Limb (tissue), 2 donors: ENCODE measurements at regions not wholly inside any gene's neighbourhood (a gene's known extent, or its start where the extent isn't known, plus 50 kb on each side); places are given as distances from the start of the nearest gene placed in this dataset.
"Not testable (repeated sequence)": the region's sequence is repeated elsewhere in the genome, so short reads cannot be mapped to it uniquely, and the experiment has no call there.

Source experiments
- DNase-seq, 2 donors: peaks; one replicate each; pipeline ENCODE4 v3.0.0-alpha.2; 2016; ENCODE audit errors: extremely low spot score in 2 of 2

GRCh38 chr1:233435622-233436021 is 108.1 kb downstream of the MAP3K21 start:
- DNase-seq, result no peak

DNA sequence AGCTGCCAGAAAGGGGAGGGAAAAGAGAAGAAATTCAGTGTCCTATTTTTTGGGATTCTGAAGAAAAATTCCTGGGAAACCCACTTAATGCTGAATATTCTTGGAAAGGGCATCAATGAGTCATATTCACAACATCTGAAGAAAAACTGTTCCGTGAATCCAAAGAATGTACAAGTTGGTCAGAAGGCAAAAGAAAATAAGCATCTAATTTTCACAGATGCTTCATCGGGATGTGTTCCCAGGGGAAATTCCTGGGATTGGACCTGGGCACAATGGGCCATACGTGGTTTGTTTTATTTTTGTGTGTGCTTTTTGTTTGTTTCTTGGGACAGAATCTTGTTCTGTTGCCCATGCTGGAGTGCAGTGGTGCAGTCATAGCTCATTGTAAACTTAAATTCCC is 112.2 kb downstream of the MAP3K21 start:
- no peak for DNase-seq

- peak; percentile 51 to 80 for DNase-seq
Measured at GRCh38 chr1:233440951-233441401, 113.5 kb downstream of the MAP3K21 start.

- no peak for DNase-seq
Measured at GRCh38 chr1:233442026-233442780, 114.7 kb downstream of the MAP3K21 start.

DNA sequence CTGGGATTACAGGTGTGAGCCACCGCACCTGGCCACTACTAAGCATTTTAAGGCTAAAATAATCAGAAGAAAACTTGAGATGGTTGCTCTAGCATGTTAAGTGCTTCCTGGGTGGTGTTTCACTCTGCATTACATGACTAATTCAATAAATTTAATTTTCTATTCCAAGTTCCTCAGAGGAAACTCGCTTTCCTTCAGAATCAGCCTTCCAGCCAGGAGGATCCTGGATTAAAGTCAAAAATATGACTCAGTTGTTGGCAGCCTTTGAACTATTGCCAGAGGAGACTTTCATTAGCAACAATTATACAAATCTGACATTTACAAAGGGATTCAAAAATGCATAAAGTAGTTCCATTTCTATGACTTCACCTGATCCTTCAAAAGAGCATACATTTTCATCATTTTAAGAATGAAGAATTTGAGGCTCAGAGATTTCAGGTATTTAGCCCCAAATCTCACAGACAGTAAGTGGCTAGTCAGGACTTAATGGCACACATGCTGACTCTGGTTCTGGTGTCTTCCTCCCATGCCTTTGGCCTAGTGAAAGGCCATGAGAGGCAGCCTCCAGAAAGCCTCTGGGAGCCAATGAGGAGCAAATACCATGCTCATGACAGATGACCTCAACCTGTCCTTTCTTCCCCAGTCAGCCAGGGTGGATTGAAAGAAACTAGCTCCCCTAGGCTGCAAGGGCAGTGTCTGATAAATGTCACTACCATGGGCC is 115.7 kb downstream of the MAP3K21 start:
- DNase-seq, result no peak

DNA sequence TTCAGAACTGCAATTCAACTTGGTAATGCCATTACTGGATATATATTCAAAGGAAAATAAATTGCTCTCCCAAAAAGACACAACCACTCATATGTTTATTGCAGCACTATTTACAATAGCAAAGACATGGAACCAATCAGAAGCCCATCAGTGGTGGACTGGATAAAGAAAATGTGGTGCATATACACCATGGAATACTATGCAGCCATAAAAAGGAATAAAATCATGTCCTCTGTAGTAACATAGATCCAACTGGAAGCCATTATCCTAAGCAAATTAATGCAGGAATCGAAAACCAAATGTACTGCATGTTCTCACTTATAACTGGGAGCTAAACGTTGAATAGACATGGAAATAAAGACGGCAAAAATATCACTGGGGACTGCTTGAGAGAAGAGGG is 117.0 kb downstream of the MAP3K21 start:
- no peak for DNase-seq

DNA sequence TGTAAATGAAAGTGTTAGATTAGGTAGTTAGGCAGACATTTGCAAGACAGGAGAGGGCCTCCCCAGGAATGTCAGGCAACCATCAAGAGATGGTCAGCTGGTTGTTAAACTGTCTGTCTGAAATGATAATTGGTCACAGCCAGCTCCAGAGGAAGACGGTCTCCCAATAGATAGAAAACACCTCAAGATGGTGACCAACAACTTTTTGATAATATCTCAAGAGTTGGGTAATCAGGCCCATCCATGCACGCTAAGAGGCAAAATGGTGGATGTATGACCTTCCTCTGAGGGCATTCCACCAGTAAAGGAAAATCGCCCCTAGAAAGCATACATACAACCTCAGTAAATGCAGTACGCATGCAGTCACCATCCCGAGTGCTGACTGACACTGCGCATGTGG is 118.2 kb downstream of the MAP3K21 start:
- no peak for DNase-seq

DNA sequence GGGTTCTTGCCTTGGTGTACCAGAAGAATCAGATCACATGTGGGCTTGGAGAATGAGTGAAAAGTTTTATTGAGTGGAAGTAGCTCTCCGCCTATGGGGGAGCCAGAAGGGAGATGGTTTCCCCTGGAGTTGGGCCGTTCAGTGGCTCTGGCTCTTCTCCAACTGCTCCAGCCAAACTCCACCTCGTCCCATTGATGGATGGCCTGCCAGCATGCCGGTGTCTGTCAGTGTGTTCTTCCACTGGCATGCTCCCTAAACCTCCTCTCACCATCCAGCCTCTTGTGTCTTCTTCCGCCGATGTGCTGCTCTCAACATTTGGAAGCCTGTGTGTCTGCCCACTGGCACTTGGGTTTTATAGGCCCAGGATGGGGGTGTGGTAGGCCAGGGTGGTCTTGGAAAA is 119.4 kb downstream of the MAP3K21 start:
- DNase-seq, result no peak

- DNase-seq, result peak in 1 of 2 donors; percentile 48
Measured at GRCh38 chr1:233448109-233448689, 120.7 kb downstream of the MAP3K21 start.

- no peak for DNase-seq
Measured at GRCh38 chr1:233452724-233453123, 125.2 kb downstream of the MAP3K21 start.

DNA sequence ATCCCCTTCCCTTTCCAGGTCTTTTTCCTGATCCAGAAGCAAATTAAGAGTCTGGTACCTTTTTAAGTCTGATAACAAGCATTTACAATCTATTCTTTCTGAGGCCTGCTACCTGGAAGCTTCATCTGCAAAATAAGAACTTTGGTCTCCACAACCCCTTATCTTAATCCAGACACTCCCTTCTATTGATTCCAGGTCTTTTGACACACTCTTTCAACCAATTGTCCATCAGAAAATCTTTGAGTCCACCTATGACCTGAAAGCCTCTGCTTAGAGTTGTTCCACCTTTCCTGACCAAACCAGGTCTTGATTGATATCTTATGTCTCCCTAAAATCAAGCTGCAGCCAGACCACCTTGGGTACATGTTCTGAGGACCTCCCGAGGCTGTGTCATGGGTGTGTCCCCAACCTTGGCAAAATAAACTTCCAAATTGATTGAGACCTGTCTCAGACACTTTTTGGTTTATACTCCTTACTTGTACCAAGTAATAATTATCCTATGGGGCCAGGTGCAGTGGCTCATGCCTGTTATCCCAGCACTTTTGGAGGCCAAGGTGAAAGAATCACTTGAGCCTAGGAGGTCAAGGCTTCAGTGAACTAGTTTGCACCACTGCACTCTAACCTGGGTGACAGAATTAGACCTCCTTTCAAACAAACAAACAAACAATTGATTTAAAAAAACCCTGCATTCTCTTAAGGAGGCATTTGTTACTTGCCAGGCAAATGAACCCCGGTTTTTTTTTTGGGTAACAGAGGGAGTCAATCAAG is 126.1 kb downstream of the MAP3K21 start:
- no peak for DNase-seq

- DNase-seq, result no peak
Measured at GRCh38 chr1:233459470-233459945, 132.0 kb downstream of the MAP3K21 start.

- DNase-seq, result no peak
Measured at GRCh38 chr1:233459968-233460367, 132.4 kb downstream of the MAP3K21 start.

DNA sequence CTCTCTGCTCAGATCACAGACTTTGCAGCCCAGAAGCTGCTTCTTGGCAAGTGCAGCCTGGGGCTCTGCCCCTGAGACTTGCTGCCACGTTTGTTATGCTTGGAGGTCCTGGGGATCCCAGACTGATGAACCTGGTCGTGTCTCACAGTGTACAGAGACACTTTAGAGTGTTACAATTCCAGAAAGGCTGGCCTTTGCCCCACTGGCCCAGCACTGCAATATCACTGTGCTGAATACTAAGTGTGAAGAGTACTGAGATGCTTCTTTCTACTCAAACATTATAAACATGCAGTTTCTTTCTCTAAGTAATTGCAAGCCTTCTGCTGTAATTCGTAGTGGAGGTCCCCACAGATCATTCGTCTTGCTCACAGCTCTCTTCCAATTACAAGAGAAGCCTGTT is 133.2 kb downstream of the MAP3K21 start:
- DNase-seq, result no peak

DNA sequence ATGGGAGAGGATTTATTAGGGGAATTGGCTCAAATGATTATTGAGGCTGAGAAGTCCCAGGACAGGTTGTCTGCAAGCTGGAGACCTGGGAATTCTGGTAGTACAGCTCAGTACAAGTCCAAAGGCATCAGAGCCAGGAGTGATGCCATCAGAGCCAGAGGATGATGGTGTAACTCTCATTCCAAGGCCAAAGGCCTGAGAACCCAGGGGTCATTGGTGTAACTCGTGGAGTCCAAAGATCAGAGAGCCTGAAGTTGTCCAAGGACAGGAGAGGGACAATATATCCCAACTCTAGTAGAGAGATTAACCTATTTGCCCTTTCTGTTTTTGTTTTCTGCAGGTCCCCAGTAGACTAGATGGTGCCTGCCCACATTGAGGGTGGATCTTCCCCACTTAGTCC is 134.3 kb downstream of the MAP3K21 start:
- DNase-seq, result no peak

- no peak for DNase-seq
Measured at GRCh38 chr1:233463333-233463732, 135.8 kb downstream of the MAP3K21 start.

DNA sequence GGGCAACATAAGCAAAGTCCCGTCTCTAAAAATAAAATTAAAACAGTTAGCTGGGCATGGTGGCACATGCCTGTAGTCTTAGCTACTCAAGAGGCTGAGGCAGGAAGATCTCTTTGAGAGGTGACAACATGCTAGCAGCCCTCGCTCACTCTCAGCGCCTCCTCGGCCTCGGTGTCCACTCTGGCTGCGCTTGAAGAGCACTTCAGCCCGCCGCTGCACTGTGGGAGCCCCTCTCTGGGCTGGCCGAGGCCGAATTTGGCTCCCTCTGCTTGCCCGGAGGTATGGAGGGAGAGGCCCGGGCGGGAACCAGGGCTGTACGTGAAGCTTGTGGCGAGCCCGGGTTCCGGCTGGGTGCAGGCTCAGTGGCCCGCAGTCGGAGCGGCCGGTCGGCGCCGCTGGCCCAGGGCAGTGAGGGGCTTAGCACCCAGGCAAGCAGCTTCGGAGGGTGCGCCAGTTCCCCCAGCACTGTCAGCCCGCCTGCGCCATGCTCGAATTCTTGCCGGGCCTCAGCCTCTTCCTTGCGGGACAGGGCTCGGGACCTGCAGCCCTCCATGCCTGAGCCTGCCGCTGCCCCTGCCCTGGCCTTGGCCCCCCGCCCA is 138.3 kb downstream of the MAP3K21 start:
- DNase-seq, result no peak

GRCh38 chr1:233470741-233471499 is 143.0 kb upstream of the KCNK1 start:
- no peak for DNase-seq

DNA sequence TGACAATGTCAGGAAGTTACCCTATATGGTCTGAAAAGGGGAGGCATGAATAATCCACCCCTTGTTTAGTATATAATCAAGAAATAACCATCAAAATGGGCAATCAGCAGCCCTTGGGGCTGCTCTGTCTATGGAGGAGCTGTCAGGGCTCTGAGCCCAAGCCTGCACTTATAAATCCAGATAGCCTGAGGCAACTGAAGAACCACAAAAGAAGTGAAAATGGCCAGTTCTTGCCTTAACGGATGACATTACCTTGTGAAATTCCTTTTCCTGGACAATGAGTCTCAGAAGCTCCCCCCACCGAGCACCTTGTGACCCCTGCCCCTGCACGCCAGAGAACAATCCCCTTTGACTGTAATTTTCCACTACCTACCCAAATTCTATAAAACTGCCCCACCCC is 142.1 kb upstream of the KCNK1 start:
- not testable (repeated sequence) for DNase-seq

GRCh38 chr1:233472796-233473195 is 141.1 kb upstream of the KCNK1 start:
- not testable (repeated sequence) for DNase-seq
